Epithelial cell of proximal tubule (primary cell): ENCODE measurements at regions not wholly inside any gene's neighbourhood (a gene's known extent, or its start where the extent isn't known, plus 50 kb on each side); places are given as distances from the start of the nearest gene placed in this dataset.
"Not testable (repeated sequence)": the region's sequence is repeated elsewhere in the genome, so short reads cannot be mapped to it uniquely, and the experiment has no call there.

Experiments
- DNase-seq: peaks from one replicate; pipeline ENCODE4 v3.0.0-alpha.2; 2011; ENCODE audit warnings: low read depth
- H3K4me3 ChIP-seq: 2 replicates; pipeline ENCODE4 v1.5.1; 2011; ENCODE audit warnings: low read depth, mild to moderate bottlenecking, low read length
- TF ChIP-seq, protein P1 (sequence below): conservative IDR thresholded peaks from 2 replicates; pipeline ENCODE4 v1.5.1; 2012; ENCODE audit warnings: low read depth, mild to moderate bottlenecking, low read length

DNA sequence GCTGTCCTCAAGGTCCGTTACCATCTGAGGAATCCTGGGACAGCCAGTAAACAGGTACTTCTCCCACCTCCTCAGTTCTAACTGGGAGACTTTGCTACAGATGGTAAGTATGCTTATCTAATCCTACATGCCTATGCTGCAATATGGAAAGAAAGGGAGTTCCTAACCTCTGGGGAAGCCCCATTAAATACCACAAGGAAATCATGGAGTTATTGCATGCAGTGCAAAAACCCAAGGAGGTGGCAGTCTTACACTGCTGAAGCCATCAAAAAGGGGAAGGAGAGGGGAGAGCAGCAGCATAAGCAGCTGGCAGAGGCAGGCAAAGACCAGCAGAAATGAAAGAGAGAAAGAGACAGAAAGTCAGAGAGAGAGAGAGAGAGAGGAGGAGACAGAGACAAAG, 327.1 kb downstream of the SRGAP2C start:
- DNase-seq = peak; percentile 33
- TF ChIP-seq, protein P1, sequence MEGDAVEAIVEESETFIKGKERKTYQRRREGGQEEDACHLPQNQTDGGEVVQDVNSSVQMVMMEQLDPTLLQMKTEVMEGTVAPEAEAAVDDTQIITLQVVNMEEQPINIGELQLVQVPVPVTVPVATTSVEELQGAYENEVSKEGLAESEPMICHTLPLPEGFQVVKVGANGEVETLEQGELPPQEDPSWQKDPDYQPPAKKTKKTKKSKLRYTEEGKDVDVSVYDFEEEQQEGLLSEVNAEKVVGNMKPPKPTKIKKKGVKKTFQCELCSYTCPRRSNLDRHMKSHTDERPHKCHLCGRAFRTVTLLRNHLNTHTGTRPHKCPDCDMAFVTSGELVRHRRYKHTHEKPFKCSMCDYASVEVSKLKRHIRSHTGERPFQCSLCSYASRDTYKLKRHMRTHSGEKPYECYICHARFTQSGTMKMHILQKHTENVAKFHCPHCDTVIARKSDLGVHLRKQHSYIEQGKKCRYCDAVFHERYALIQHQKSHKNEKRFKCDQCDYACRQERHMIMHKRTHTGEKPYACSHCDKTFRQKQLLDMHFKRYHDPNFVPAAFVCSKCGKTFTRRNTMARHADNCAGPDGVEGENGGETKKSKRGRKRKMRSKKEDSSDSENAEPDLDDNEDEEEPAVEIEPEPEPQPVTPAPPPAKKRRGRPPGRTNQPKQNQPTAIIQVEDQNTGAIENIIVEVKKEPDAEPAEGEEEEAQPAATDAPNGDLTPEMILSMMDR = peak; percentile 12
- not testable (repeated sequence) for H3K4me3 ChIP-seq

DNA sequence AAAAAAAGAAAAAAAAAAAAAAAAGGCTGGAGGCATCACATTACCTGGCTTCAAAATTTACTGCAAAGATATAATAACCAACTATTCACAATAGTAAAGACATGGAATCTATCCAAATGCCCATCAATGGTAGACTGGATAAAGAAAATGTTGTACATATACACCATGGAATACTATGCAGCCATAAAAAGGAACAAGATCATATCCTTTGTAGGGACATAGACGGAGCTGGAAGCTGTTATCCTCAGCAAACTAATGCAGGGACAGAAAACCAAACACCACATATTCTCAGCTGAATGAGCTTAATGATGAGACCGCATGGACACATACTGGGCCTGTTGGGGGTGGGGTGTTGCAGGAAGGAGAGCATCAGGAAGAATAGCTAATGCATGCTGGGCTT, 330.5 kb downstream of the SRGAP2C start:
- H3K4me3 ChIP-seq = no peak overlapping the region
- TF ChIP-seq, protein P1 = no peak
- no peak for DNase-seq

DNA sequence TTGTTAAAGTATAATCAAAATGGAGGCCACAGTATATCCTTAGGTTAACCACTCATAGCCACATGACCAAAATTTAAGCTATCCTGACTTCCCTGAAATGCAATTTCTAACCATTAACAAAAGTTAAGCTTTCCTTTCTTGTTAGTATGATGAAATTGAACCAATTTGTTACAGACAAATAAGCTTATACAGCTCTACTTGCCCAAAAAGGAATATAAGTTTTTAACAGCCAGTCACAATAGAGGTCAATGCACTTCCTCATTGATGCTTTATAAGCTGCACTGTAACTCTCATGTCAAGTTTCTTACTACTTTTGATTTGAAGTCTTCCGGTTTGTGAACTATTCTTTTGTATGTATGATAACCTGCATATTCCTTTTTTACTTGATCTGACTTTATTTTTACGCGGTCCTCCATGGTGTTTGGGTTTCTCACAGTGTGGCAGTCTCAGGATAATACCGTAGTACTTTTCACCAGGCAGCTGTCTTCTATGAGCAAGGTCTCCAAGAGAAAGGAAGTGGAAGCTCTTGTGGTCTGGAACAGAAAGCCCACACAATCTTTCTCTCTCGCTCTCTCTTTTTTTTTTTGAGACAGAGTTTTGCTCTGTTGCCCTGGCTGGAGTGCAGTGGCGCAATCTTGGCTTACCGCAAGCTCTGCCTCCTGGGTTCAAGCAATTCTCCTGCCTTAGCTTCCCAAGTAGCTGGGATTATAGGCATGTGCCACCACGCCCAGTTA, 331.6 kb downstream of the SRGAP2C start:
- TF ChIP-seq, protein P1 = no peak
- DNase-seq = no peak
- H3K4me3 ChIP-seq = no peak overlapping the region

DNA sequence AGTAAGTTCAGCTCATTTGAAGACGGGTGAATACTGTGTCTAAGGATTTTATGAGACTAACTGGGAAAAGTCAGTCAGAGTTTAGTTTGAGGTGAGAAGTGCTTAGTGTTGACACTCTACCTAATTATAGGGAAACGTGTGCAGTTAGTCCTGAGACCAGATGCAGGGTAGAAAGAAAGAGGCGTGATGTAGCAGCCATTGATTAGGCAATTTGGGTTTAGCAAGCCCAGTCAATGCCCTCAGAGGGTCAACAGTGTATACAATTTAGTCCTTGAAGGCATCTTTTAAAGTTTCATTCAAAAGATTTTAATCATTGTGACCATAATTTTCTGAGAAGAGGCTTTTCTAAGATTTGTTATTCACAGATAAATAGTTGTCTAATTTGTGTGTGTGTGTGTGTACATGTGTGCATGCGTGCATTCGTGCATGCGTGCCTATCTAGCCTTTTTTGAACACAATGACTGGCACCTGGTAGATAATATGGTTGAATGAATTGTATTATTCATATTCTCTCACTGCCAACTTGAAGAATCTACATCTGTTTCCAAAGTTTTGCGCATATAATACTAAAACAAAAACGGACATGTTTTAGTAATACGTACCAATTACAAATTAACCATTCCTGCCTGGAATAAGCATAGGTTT, 332.9 kb downstream of the SRGAP2C start:
- no peak for DNase-seq
- no peak overlapping the region for H3K4me3 ChIP-seq
- TF ChIP-seq, protein P1 = no peak

DNA sequence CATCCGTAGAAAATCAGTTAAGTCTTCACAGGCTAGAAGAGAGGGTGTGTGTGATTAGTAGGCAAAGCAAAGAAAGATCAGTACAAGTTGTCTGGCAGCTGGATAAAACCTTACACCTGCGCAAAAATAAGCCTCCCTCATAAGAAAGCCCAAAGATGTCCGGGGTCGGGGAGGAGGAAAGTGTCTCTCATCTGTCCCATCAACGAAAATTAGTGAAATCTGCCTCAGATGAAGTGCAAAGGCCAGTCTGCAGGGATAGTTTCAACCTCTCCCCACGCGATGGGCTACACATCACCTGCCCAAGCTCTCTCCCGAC, 333.9 kb downstream of the SRGAP2C start:
- H3K4me3 ChIP-seq = peak overlapping the region; percentile 73
- DNase-seq = no peak
- TF ChIP-seq, protein P1 = no peak

DNA sequence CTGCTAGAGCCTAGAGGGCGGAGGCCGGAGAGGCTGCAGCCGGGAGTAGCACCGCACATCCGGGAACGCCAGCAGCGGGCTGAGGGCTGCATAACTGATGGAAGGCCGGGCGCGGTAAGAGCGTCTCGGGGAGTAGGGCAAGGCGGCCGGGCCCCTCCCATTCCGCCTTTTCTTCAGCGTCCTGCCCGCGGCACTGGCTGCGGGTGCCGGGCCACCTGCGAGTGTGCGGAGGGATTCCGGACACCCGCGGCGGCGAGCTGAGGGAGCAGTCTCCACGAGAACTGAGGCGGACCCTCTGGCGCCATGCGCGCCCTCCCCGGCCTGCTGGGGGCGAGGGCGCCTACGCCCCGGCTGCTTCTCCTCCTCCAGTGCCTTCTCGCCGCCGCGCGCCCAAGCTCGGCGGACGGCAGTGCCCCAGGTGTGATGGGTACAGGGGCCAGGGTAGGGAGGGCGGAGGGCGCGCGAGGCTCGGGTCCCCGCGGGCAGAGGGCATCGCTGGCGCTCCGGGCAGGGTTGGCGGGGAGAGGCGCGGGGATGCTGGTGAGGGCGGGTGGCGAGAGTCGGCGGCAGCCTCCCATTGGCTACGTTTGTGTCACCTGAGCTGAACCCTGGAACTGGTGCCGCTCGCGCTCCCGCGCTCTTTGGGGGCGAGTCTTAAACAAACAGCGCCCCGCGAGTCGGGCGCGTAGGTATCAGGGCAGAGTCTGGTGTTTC, 334.4 kb downstream of the SRGAP2C start:
- DNase-seq = no peak
- TF ChIP-seq, protein P1 = no peak
- peak overlapping the region; percentile 73 for H3K4me3 ChIP-seq

DNA sequence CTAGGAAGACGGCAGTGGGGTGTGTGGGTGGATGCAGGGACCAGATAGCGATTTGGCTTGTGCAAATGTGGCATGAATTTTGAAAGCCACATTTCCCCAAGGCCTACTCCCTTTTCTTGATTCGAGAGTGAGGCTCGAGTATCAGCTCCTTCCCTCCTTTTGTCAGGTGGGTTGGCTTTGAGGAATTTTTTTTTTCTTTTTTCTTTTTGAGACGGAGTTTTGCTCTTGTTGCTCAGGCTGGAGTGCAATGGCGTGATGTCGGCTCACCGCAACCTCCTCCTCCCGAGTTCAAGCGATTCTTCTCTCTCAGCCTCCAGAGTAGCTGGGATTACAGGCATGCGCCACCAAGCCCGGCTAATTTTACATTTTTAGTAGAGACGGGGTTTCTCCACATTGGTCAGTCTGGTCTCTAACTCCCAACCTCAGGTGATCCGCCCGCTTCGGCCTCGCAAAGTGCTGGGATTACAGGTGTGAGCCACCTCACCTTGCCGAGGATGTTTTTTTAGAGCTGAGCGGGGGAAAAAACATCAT, 335.0 kb downstream of the SRGAP2C start:
- DNase-seq = not testable (repeated sequence)
- H3K4me3 ChIP-seq = peak overlapping the region; percentile 73
